ENCODE measurements at regions not wholly inside any gene's neighbourhood (a gene's known extent, or its start where the extent isn't known, plus 50 kb on each side); places are given as distances from the start of the nearest gene placed in this dataset.
A peak's percentile ranks its signal among the peaks of the same experiment; 100 is the strongest.

GRCh38 chr9:134220311-134220710 is 55.9 kb upstream of the RNU6ATAC start:
- no peak for DNase-seq
- H3K27me3 ChIP-seq (ENCODE audit: control insufficient read depth, insufficient read depth, low read length, poor library complexity, severe bottlenecking), result no peaks in the 10 kb centered on the region
- TF ChIP-seq, protein P1, sequence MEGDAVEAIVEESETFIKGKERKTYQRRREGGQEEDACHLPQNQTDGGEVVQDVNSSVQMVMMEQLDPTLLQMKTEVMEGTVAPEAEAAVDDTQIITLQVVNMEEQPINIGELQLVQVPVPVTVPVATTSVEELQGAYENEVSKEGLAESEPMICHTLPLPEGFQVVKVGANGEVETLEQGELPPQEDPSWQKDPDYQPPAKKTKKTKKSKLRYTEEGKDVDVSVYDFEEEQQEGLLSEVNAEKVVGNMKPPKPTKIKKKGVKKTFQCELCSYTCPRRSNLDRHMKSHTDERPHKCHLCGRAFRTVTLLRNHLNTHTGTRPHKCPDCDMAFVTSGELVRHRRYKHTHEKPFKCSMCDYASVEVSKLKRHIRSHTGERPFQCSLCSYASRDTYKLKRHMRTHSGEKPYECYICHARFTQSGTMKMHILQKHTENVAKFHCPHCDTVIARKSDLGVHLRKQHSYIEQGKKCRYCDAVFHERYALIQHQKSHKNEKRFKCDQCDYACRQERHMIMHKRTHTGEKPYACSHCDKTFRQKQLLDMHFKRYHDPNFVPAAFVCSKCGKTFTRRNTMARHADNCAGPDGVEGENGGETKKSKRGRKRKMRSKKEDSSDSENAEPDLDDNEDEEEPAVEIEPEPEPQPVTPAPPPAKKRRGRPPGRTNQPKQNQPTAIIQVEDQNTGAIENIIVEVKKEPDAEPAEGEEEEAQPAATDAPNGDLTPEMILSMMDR (conservative IDR thresholded peaks at IDR 0.05), result no peak
- H3K9me3 Mint-ChIP-seq, result no peaks in the 10 kb centered on the region
- H3K4me1 ChIP-seq (ENCODE audit: control insufficient read depth, insufficient read depth, low read length), result no peaks in the 10 kb centered on the region
- no peaks in the 10 kb centered on the region for H3K36me3 ChIP-seq (ENCODE audit: control insufficient read depth, insufficient read depth, low read length)
- no peaks in the 10 kb centered on the region for H3K27me3 Mint-ChIP-seq (ENCODE audit: insufficient read depth)
- H3K27ac ChIP-seq (ENCODE audit: low read depth, low read length), result no peak overlapping the region
- peaks cover 3% of the 10 kb centered on the region for H3K4me1 Mint-ChIP-seq
- 91 to 94% methylated on average over 13 of the region's 13 CpGs for WGBS, 2 experiments (ENCODE audit: insufficient coverage in 1 of 2, insufficient read length in 1 of 2)
- H3K9me3 ChIP-seq (ENCODE audit: control insufficient read depth, low read length), result no peaks in the 10 kb centered on the region
- H3K27ac Mint-ChIP-seq, result peak overlapping the region; percentile 74
- H3K4me3 ChIP-seq (ENCODE audit: low read length), result no peak overlapping the region
- no peak overlapping the region for H3K9ac ChIP-seq (ENCODE audit: extremely low read depth, low read length, poor library complexity, severe bottlenecking)
- H3K36me3 Mint-ChIP-seq (ENCODE audit: low read depth), result no peaks in the 10 kb centered on the region
- H3K4me3 Mint-ChIP-seq, result no peak overlapping the region

DNA sequence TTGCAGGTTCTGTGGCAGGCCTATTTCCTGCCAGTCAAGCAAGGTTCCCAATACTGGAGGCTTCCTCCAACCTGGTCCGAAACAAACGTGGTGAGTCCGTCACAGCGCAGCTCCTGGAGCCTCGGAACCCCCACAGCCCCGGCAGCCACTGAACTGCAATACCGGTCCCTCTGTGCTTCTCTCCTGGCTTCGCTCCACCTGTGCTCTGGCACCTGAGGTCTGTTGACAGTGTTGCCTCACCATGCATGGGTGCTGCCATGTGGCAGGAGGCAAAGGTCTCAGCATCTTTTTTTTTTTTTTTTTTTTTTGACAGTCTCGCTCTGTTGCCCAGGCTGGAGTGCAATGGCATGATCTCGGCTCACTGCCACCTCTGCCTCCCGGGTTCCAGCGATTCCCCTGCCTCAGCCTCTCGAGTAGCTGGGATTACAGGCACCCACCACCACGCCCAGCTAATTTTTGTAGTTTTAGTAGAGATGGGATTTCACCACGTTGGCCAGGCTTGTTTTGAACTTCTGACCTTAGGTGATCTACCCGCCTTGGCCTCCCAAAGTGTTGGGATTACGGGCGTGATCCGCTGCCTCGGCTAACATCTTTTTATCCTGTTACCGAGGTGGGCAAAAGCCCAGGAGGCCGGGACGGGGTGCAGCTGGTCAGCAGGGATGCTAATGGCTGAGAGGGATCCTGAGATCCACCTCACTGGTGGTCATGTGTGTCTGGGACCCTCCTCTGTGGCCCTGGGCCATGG is 57.1 kb upstream of the RNU6ATAC start:
- Histone ChIP-seq H3K9ac (ENCODE audit: extremely low read depth, low read length, poor library complexity, severe bottlenecking) (no peak overlapping the region), H3K36me3 (ENCODE audit: control insufficient read depth, insufficient read depth, low read length) (no peaks in the 10 kb centered on the region), H3K9me3 (ENCODE audit: control insufficient read depth, low read length) (no peaks in the 10 kb centered on the region), H3K4me3 (ENCODE audit: low read length) (no peak overlapping the region), H3K27me3 (ENCODE audit: control insufficient read depth, insufficient read depth, low read length, poor library complexity, severe bottlenecking) (no peaks in the 10 kb centered on the region), H3K4me1 (ENCODE audit: control insufficient read depth, insufficient read depth, low read length) (no peaks in the 10 kb centered on the region), H3K27ac (ENCODE audit: low read depth, low read length) (no peak overlapping the region)
- WGBS, 2 experiments (ENCODE audit: insufficient coverage in 1 of 2, insufficient read length in 1 of 2), result 89 to 93% methylated on average over 17 to 23 of the region's 23 CpGs
- DNase-seq, result no peak
- Mint-ChIP-seq H3K4me3 (no peak overlapping the region), H3K9me3 (no peaks in the 10 kb centered on the region), H3K36me3 (ENCODE audit: low read depth) (no peaks in the 10 kb centered on the region), H3K27me3 (ENCODE audit: insufficient read depth) (no peaks in the 10 kb centered on the region), H3K4me1 (no peaks in the 10 kb centered on the region), H3K27ac (no peak overlapping the region)
- TF ChIP-seq, protein P1 (conservative IDR thresholded peaks at IDR 0.05), result no peak

DNA sequence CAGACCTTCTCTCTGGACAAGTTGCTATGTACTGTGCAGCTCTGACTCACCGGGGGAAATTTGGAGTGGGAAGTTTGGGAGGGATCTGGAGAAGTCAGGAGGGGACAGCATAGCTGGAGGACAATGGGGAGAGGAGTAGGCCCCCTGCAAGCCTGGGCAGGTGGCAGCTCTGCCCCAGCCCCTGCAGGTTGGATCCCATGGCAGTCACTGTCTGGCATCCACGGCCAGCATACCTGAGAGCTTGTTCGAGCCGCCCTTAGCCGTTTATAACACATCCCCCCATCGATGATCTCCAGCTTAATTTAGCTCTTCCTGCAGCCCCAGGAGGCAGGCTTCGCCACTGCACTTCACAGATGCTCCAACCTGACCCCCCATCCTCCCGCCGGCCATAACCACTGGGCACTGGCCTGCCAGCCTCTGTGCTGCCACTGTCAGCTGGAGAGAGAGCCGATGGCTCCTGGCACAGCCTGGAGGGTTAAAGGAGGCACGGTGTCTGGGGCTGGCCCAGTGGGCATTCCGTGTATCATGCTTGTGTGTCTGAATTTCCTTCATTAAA is 57.7 kb upstream of the RNU6ATAC start:
- no peaks in the 10 kb centered on the region for H3K27me3 Mint-ChIP-seq (ENCODE audit: insufficient read depth)
- no peak overlapping the region for H3K4me3 Mint-ChIP-seq
- H3K9me3 Mint-ChIP-seq, result no peaks in the 10 kb centered on the region
- Histone ChIP-seq H3K9ac (ENCODE audit: extremely low read depth, low read length, poor library complexity, severe bottlenecking) (no peak overlapping the region), H3K4me1 (ENCODE audit: control insufficient read depth, insufficient read depth, low read length) (no peaks in the 10 kb centered on the region), H3K27ac (ENCODE audit: low read depth, low read length) (no peak overlapping the region), H3K9me3 (ENCODE audit: control insufficient read depth, low read length) (no peaks in the 10 kb centered on the region), H3K27me3 (ENCODE audit: control insufficient read depth, insufficient read depth, low read length, poor library complexity, severe bottlenecking) (no peaks in the 10 kb centered on the region), H3K36me3 (ENCODE audit: control insufficient read depth, insufficient read depth, low read length) (no peaks in the 10 kb centered on the region), H3K4me3 (ENCODE audit: low read length) (no peak overlapping the region)
- H3K4me1 Mint-ChIP-seq, result no peaks in the 10 kb centered on the region
- H3K36me3 Mint-ChIP-seq (ENCODE audit: low read depth), result no peaks in the 10 kb centered on the region
- TF ChIP-seq, protein P1 (conservative IDR thresholded peaks at IDR 0.05), result no peak
- no peak overlapping the region for H3K27ac Mint-ChIP-seq
- WGBS, 2 experiments (ENCODE audit: insufficient coverage in 1 of 2, insufficient read length in 1 of 2), result 87 to 90% methylated on average over 9 to 12 of the region's 12 CpGs
- DNase-seq, result no peak
